ENCODE measurements at regions not wholly inside any gene's neighbourhood (a gene's known extent, or its start where the extent isn't known, plus 50 kb on each side); places are given as distances from the start of the nearest gene placed in this dataset.
A peak's percentile ranks its signal among the peaks of the same experiment; 100 is the strongest.

- H3K9me1 ChIP-seq (replicated peaks; ENCODE audit: control insufficient read depth, extremely low read depth, insufficient read depth, low read length) = no peaks in the 10 kb centered on the region
- H3K4me3 ChIP-seq (replicated peaks in 1 of 3; ENCODE audit: insufficient read depth in 1 of 3, low read depth in 1 of 3, low read length in 3 of 3) = no peak overlapping the region
- TF ChIP-seq, protein P1, sequence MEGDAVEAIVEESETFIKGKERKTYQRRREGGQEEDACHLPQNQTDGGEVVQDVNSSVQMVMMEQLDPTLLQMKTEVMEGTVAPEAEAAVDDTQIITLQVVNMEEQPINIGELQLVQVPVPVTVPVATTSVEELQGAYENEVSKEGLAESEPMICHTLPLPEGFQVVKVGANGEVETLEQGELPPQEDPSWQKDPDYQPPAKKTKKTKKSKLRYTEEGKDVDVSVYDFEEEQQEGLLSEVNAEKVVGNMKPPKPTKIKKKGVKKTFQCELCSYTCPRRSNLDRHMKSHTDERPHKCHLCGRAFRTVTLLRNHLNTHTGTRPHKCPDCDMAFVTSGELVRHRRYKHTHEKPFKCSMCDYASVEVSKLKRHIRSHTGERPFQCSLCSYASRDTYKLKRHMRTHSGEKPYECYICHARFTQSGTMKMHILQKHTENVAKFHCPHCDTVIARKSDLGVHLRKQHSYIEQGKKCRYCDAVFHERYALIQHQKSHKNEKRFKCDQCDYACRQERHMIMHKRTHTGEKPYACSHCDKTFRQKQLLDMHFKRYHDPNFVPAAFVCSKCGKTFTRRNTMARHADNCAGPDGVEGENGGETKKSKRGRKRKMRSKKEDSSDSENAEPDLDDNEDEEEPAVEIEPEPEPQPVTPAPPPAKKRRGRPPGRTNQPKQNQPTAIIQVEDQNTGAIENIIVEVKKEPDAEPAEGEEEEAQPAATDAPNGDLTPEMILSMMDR (IDR thresholded peaks at IDR 0.05; ENCODE audit: extremely low read depth in 1 of 2, insufficient read depth in 1 of 2, low read depth in 1 of 2, low read length in 2 of 2) = peak; percentile 92 to 97
- no peak for TF ChIP-seq FOS (IDR thresholded peaks at IDR 0.05; ENCODE audit: borderline replicate concordance, insufficient read depth, low read length)
- H3K27ac ChIP-seq (ENCODE audit: insufficient read depth, low read depth, low read length) = no peak overlapping the region
- intact Hi-C loops (cut with micrococcal nuclease) (loop anchor here (1.0 to 5.0 kb wide), 7 partner anchors 31 to 583 kb away; partner anchors contain the start of gene PODXL), dilution Hi-C loops (cut with MboI; ENCODE audit: extremely low pct_ligation_motif_present, low sequenced_read_pairs) (no loop called here)
- ChIA-PET POLR2A (interaction anchor here (1.0 kb wide), 1 partner anchor 143 kb away, joined by 4 read pairs; no protein-coding TSS in a partner anchor), CTCF (interaction anchor here (0.6 to 1.3 kb wide), 31 partner anchors 13 to 156 kb away, joined by 3 to 79 read pairs (median 3); no protein-coding TSS in a partner anchor)
- no TSS peak for BruUV-seq (replicated peaks)
- no peaks in the 10 kb centered on the region for H3K79me2 ChIP-seq (ENCODE audit: control insufficient read depth, insufficient read depth, low read length)
- no peaks in the 10 kb centered on the region for H3K36me3 ChIP-seq (ENCODE audit: control insufficient read depth in 2 of 2, extremely low read depth in 1 of 2, insufficient read depth in 2 of 2, low read length in 2 of 2)
- peaks cover 20% of the 10 kb centered on the region for H3K4me1 ChIP-seq (ENCODE audit: control insufficient read depth, extremely low read depth, insufficient read depth, low read length)
- H4K20me1 ChIP-seq (replicated peaks; ENCODE audit: control insufficient read depth, extremely low read depth, insufficient read depth, low read length) = no peaks in the 10 kb centered on the region
- H3K27me3 ChIP-seq (ENCODE audit: control insufficient read depth in 2 of 2, insufficient read depth in 2 of 2, low read length in 2 of 2) = no peaks in the 10 kb centered on the region
- no peaks in the 10 kb centered on the region for H3K9me3 ChIP-seq (replicated peaks; ENCODE audit: control insufficient read depth, insufficient read depth, low read length)
- DNase-seq (ENCODE audit: low read depth, low spot score) (peak; percentile 75), FAIRE-seq (peak; percentile 87)
- H3K4me2 ChIP-seq (ENCODE audit: insufficient read depth, low read length) = no peak overlapping the region
- no peak overlapping the region for H3K9ac ChIP-seq (replicated peaks; ENCODE audit: extremely low read depth, insufficient read depth, low read length)
- H2AFZ ChIP-seq (ENCODE audit: low read depth, low read length) = peak overlapping the region; percentile 43
Measured at GRCh38 chr7:131654668-131655326, 98.4 kb upstream of the PODXL start.

DNA sequence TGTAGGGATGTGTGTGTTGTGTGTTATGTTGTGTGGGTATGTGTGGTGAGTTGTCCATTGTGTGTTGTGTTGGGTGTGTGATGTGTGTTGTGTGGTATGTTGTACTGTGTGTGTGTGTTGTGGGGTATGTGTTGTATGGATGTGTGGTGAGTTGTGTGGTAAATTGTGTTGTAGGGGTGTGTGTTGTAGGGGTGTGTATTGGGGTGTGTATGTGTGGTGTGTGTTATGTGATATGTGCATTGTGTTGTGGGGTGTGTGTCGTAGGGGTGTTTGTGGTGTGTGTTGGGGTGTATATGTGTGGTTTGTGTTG, 97.8 kb upstream of the PODXL start:
- Histone ChIP-seq H3K27ac (ENCODE audit: insufficient read depth, low read depth, low read length) (no peak overlapping the region), H4K20me1 (replicated peaks; ENCODE audit: control insufficient read depth, extremely low read depth, insufficient read depth, low read length) (no peaks in the 10 kb centered on the region), H3K36me3 (ENCODE audit: control insufficient read depth in 2 of 2, extremely low read depth in 1 of 2, insufficient read depth in 2 of 2, low read length in 2 of 2) (no peaks in the 10 kb centered on the region), H2AFZ (ENCODE audit: low read depth, low read length) (no peak overlapping the region), H3K9ac (replicated peaks; ENCODE audit: extremely low read depth, insufficient read depth, low read length) (no peak overlapping the region), H3K4me1 (ENCODE audit: control insufficient read depth, extremely low read depth, insufficient read depth, low read length) (peaks cover 20% of the 10 kb centered on the region), H3K9me3 (replicated peaks; ENCODE audit: control insufficient read depth, insufficient read depth, low read length) (no peaks in the 10 kb centered on the region), H3K4me3 (replicated peaks in 1 of 3; ENCODE audit: insufficient read depth in 1 of 3, low read depth in 1 of 3, low read length in 3 of 3) (no peak overlapping the region), H3K9me1 (replicated peaks; ENCODE audit: control insufficient read depth, extremely low read depth, insufficient read depth, low read length) (no peaks in the 10 kb centered on the region), H3K27me3 (ENCODE audit: control insufficient read depth in 2 of 2, insufficient read depth in 2 of 2, low read length in 2 of 2) (no peaks in the 10 kb centered on the region), H3K79me2 (ENCODE audit: control insufficient read depth, insufficient read depth, low read length) (no peaks in the 10 kb centered on the region), H3K4me2 (ENCODE audit: insufficient read depth, low read length) (no peak overlapping the region)
- TF ChIP-seq MYC (IDR thresholded peaks at IDR 0.05; ENCODE audit: low read depth, low read length) (no peak), JUN (IDR thresholded peaks at IDR 0.05; ENCODE audit: borderline replicate concordance, insufficient read depth, insufficient read length, low read depth) (no peak), FOS (IDR thresholded peaks at IDR 0.05; ENCODE audit: borderline replicate concordance, insufficient read depth, low read length) (no peak), EZH2 (IDR thresholded peaks at IDR 0.05; ENCODE audit: borderline replicate concordance, low read depth, low read length, severe bottlenecking) (no peak), GATA2 (IDR thresholded peaks at IDR 0.05; ENCODE audit: insufficient read depth, insufficient read length, low read depth, low read length) (no peak), POLR2AphosphoS5 (IDR thresholded peaks at IDR 0.05; ENCODE audit: insufficient read depth, low read depth, low read length) (no peak), POLR2A (IDR thresholded peaks at IDR 0.05; ENCODE audit: low read depth, low read length) (no peak)
- TF ChIP-seq, protein P1 (IDR thresholded peaks at IDR 0.05; ENCODE audit: extremely low read depth in 1 of 2, insufficient read depth in 1 of 2, low read depth in 1 of 2, low read length in 2 of 2) = no peak
- TF ChIP-seq, protein P2, sequence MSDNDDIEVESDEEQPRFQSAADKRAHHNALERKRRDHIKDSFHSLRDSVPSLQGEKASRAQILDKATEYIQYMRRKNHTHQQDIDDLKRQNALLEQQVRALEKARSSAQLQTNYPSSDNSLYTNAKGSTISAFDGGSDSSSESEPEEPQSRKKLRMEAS (IDR thresholded peaks at IDR 0.05; ENCODE audit: insufficient read depth, insufficient read length) = no peak
- dilution Hi-C loops (cut with MboI; ENCODE audit: extremely low pct_ligation_motif_present, low sequenced_read_pairs) = no loop called here
- FAIRE-seq = no peak
- ChIA-PET POLR2A (interaction anchor here (1.0 kb wide), 1 partner anchor 142 kb away, joined by 4 read pairs; no protein-coding TSS in a partner anchor), CTCF (interaction anchor here (0.6 to 1.3 kb wide), 30 partner anchors 12 to 156 kb away, joined by 3 to 79 read pairs (median 4); no protein-coding TSS in a partner anchor)
- DNase-seq (ENCODE audit: low read depth, low spot score) = no peak
- intact Hi-C loops (cut with micrococcal nuclease) = loop anchor here (1.0 to 5.0 kb wide), 7 partner anchors 31 to 583 kb away; partner anchors contain the start of gene PODXL
- BruUV-seq (replicated peaks) = no TSS peak
